DMS 273 (cell line): ENCODE measurements at regions not wholly inside any gene's neighbourhood (a gene's known extent, or its start where the extent isn't known, plus 50 kb on each side); places are given as distances from the start of the nearest gene placed in this dataset.
"Not testable (repeated sequence)": the region's sequence is repeated elsewhere in the genome, so short reads cannot be mapped to it uniquely, and the experiment has no call there.

ENCODE experiments used
- DNase-seq: peaks from one replicate; lab custom pipeline; 2025; ENCODE audit not compliant: unreplicated experiment; lab: John Stamatoyannopoulos, UW

- not testable (repeated sequence) for DNase-seq
Measured at GRCh38 chr19:28351321-28351720, 861.6 kb downstream of the UQCRFS1 start.

- no peak for DNase-seq
Measured at GRCh38 chr19:28350673-28351072, 862.3 kb downstream of the UQCRFS1 start.

DNA sequence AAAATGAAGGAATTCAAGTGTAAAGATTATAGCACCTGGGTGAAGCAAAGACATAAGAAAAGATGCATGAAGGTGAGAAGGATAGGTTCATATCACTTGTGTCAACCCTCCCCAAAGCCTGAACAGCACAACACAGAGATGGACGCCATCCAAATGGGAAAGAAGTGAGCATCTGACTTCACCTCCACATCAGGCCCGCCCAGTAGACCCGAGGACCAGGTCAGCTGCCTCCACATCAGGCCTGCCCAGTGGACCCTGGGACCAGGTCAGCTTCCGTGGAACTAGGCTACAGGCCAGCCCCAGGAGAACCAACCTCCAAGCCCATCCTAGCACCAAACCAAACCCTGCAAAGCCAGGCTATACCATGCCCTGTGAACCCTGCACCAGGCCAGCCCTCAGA lies 862.9 kb downstream of the UQCRFS1 start:
- no peak for DNase-seq

- no peak for DNase-seq
Measured at GRCh38 chr19:28349604-28350003, 863.3 kb downstream of the UQCRFS1 start.

DNA sequence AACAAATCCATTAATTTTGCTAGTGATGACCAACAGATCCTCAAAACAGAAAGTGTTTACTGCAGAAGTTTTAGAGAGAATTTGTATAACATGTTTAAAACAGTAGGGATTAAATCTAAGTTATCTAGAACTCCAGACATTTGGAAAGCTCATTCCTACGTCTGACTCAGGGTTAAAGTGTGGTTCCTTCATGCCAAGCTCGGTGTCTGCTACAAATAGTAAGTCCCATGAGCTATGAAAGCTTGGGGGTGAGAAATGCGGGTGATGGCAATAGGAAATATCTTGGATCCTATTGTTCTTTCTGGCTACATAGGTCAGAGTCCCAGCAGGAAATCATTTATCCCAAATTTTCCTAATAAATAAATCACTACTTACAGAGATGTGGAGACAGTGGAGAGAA lies 867.1 kb downstream of the UQCRFS1 start:
- DNase-seq, result no peak

DNA sequence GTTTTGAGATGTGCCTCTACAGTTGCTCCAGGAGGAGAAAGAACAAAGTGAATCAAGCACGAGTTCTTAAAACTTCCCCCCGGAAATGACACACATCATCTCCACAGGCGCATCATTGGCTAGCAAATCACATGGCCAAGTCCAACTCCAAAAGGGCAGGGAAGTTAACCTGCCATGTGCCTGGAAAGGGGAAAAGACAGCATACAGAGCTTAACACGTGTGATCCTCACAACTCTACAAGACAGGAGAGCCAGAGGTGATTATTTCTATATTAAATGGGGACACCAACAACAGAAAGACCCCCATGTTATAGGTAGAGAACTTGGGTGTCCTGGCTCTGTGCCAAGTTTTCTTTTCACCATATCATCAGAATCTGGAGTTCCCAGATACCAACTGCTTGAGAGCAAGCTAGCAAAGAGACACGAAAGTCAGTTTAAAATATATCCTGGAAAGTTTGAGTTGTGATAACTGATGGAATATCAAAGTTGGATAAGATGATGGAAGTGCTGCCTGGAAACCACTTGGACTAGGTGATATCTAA lies 871.1 kb downstream of the UQCRFS1 start:
- no peak for DNase-seq

DNA sequence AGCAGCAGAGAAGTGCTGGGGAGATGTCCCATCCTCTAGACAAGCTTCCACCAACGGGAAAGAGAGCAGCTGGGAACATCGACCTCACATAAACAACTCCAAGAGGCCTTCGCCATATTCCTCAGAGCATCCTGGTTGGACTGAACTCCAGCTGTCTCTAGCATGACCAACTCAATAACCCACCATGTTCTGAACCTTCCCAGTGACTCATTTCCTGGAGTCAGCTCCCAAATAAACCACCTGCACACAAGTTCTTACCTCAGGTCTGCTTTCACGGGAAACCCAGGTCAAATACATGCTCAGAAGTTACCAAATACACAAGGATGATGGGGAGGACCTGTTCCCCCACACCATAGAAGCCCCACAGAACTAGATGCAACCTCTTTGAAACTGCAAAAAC lies 878.5 kb downstream of the UQCRFS1 start:
- DNase-seq, result no peak

GRCh38 chr19:28333909-28334308 lies 879.0 kb downstream of the UQCRFS1 start:
- peak; percentile 53 for DNase-seq

DNA sequence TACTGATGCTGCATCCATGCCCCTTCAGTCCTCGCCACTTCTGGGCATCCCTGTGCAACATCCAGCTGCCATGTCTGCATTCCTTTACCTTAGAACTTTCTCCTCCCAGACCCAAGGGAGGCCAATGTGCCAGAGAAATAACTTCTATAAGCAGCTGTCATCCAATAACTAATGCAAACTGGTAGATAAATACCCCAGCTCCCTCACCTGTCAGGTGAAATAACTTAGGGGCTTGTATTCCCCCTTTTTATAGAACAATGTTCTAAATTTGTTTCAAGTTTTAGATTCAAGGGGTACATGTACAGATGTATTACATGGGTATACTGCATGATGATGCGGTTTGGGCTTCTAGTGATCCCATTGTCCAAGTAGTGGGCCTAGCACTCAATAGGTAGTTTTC lies 880.1 kb downstream of the UQCRFS1 start:
- no peak for DNase-seq

DNA sequence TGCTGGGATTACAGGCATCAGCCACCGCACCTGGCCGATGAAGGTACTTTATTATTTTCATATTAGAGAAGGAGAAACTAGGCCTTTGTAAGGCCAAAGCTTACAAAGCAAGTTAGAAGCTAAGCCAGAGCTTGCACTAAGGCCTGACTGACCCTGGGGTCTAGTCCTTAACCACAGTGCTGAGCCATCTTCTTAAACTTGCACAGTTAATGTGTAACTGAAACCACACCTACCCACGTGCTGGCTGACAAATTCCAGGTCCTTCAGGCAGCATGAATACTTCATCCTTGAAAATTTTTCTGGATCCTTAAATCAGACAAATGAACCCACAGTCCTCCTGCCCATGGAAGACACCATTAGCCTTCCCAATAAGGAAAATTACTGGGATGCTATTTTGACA lies 880.6 kb downstream of the UQCRFS1 start:
- no peak for DNase-seq

DNA sequence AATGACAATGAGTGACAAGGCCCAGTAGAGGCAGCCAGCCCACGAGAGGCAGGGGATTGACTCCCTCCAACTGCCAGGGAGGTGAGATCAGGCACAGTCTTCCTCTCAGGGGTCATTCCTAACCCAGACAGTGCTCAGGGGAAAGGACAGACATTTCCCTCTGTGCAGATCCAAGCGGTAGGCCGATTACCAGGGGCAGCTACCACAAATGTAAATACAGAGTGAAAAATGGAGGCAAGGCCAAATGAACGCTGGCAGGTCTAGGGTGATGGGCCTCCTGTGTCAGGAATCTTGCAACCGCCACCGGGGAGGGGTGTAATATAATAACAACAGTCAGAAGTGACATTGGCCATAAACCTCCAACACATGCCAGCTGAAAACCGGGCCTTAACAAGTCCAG lies 881.4 kb downstream of the UQCRFS1 start:
- no peak for DNase-seq

- no peak for DNase-seq
Measured at GRCh38 chr19:28330831-28331230, 882.1 kb downstream of the UQCRFS1 start.

GRCh38 chr19:28329429-28329828 lies 883.5 kb downstream of the UQCRFS1 start:
- DNase-seq, result no peak

GRCh38 chr19:28327905-28328304 lies 885.0 kb downstream of the UQCRFS1 start:
- no peak for DNase-seq

GRCh38 chr19:28326746-28327145 lies 886.2 kb downstream of the UQCRFS1 start:
- DNase-seq, result no peak

GRCh38 chr19:28324275-28325060 lies 888.5 kb downstream of the UQCRFS1 start:
- DNase-seq, result peak; percentile 60

GRCh38 chr19:28322945-28323344 lies 890.0 kb downstream of the UQCRFS1 start:
- no peak for DNase-seq

DNA sequence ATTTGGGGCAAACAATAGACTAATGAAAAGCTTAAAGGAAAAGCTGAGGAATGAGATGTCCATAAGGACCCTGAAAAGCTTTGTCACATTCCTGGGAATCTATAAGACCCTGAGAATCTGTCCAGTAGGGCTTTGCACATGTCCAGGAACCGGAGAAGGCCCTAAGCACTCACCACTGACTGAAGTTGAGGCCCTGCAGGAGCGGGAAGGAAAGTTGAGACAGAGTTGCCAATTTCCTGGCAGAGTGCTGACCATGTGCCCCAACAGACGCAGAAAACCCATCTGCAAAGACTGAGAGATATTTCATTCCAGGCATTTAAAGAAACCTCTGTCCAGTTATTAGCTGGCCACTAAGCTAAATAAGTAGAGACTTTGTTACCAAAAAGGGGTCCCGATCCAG lies 890.5 kb downstream of the UQCRFS1 start:
- no peak for DNase-seq

GRCh38 chr19:28319918-28320317 lies 893.0 kb downstream of the UQCRFS1 start:
- no peak for DNase-seq

DNA sequence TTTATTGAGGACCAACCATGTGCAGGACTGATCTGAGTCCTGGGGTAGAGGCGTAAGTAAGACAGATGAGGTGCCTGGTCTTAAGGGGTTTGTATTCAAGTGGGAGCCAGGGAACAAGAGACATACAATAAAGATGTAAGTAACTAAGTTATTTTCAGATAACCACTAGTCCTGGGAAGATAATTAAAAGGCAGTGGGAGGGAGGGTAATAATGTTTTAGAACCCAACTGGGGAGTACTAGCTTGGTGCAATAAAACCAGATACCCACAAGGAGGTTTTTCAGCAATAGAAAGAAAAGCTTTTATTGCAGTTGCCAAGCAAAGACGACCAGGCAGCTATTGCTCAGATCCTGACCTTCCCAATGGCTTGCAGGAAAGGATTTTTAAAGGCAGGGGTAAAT lies 893.7 kb downstream of the UQCRFS1 start:
- no peak for DNase-seq

- no peak for DNase-seq
Measured at GRCh38 chr19:28318469-28319179, 894.3 kb downstream of the UQCRFS1 start.

GRCh38 chr19:28316464-28316863 lies 896.5 kb downstream of the UQCRFS1 start:
- peak; percentile 98 for DNase-seq
